Coronary artery (tissue), 2 donors: ENCODE measurements at regions not wholly inside any gene's neighbourhood (a gene's known extent, or its start where the extent isn't known, plus 50 kb on each side); places are given as distances from the start of the nearest gene placed in this dataset.

ENCODE experiments used
- DNase-seq: peaks from one replicate; pipeline ENCODE4 v3.0.0-alpha.2; 2017; ENCODE audit warnings: low spot score
- H3K27ac ChIP-seq, 2 donors: fragments of 200-600 bp; sonication (generic); one replicate each; pipeline ENCODE4 v1.5.1; 2016 to 2019
- H3K4me3 ChIP-seq: fragments of 200-600 bp; sonication (generic); 2 replicates; pipeline ENCODE4 v1.5.1; 2016; ENCODE audit warnings: mild to moderate bottlenecking, moderate library complexity
- TF ChIP-seq, protein P1 (sequence below): fragments of 200-600 bp; sonication (generic); IDR thresholded peaks from one replicate; pipeline ENCODE4 v1.5.1; 2019; ENCODE audit warnings: antibody characterized with exemption

DNA sequence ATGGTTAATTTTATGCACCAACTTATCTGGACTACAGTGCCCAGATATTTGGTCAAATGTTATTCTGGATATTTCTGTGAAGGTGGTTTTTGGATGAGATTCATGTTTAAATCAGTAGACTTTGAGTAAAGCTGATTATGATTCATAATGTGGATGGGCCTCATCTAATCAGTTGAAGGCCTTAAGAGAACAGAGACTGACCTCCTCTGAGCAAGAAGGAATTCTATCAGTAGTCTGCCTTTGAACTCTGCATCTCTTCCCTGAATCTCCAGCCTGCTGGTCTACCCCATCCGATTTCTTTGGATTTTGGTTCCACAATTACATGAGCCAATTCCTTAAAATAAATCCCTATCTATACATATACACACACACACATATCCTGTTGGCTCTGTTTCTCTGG lies 82.8 kb upstream of the MAP4K3 start:
- TF ChIP-seq, protein P1, sequence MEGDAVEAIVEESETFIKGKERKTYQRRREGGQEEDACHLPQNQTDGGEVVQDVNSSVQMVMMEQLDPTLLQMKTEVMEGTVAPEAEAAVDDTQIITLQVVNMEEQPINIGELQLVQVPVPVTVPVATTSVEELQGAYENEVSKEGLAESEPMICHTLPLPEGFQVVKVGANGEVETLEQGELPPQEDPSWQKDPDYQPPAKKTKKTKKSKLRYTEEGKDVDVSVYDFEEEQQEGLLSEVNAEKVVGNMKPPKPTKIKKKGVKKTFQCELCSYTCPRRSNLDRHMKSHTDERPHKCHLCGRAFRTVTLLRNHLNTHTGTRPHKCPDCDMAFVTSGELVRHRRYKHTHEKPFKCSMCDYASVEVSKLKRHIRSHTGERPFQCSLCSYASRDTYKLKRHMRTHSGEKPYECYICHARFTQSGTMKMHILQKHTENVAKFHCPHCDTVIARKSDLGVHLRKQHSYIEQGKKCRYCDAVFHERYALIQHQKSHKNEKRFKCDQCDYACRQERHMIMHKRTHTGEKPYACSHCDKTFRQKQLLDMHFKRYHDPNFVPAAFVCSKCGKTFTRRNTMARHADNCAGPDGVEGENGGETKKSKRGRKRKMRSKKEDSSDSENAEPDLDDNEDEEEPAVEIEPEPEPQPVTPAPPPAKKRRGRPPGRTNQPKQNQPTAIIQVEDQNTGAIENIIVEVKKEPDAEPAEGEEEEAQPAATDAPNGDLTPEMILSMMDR = no peak
- no peak overlapping the region for H3K4me3 ChIP-seq
- no peak for DNase-seq
- no peak overlapping the region for H3K27ac ChIP-seq

DNA sequence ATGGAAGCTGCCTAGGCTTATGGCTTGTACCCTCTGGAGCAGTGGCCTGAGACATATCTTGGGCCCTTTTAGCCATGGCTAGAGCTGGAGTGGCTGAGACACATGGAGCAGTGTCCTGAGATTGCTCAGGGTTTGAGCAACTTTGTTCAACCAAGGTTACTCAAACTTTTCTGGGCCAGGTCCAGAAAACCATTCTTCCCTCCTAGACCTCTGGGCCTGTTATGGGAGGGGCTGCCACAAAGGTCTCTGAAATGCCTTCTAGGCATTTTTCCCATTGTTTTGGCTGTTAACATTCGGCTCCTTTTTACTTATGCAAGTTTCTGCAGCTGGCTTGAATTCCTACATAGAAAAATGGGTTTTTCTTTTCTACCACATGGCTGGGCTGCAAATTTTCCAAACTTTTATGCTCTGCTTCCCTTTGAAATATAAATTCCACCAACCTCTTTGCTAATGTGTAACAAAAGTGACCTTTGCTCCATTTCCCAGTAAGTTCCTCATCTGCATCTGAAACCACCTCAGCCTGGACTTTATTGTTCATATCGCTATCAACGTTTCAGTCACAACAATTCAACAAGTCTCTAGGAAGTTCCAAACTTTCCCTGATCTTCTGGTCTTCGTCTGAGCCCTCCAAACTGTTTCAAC lies 84.9 kb upstream of the MAP4K3 start:
- DNase-seq = no peak
- TF ChIP-seq, protein P1 = no peak
- H3K4me3 ChIP-seq = no peak overlapping the region
- no peak overlapping the region for H3K27ac ChIP-seq

DNA sequence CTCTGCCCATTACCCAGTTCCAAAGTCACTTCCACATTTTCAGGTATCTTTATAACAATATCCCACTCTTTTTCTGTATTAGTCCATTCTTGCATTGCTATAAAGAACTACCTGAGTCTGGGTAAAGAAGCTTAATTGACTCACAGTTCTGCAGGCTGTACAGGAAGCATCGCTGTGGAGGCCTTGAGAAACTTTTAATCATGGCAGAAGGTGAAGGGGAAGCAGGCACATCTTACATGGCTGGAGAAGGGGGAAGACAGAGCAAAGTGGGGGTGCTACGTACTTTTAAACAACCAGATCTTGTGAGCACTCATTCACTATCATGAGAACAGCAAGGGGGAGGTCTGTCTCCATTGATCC lies 85.4 kb upstream of the MAP4K3 start:
- Histone ChIP-seq H3K4me3 (no peak overlapping the region), H3K27ac (no peak overlapping the region)
- DNase-seq = no peak
- TF ChIP-seq, protein P1 = no peak

DNA sequence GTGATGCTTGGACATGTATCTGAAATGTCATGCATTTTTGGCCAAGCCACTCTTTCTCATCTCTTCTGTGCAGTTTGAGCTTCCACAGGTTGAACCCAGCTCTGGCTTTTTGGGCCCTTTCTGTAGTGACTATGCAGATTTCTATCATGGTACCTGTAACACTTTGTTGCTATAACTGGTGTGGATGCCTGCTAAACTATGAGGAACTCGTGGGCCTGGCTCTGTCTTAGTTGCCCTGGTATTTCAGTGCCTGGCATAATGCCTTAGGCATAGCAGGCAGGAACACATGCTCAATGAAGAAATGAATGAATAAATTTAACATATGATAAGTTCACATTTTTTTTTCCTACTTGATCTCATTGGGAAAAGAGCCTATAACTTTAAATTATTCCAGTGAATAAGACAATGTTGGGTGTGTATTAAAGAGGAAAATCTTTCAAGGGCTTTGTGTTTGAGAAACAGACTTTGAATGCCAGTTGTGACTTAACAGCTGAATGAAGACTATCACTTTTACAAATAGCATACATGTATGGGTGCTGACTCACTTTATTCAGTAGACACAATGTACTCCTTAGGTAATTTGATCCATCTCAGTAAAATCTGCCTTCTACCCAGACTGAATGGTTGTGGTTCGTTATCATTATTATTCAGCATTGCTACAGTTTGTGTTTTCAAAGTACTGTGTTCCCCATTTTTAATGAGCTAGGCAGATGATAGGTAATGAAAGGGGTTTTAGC lies 86.4 kb upstream of the MAP4K3 start:
- TF ChIP-seq, protein P1 = no peak
- no peak overlapping the region for H3K4me3 ChIP-seq
- no peak for DNase-seq
- H3K27ac ChIP-seq = no peak overlapping the region

DNA sequence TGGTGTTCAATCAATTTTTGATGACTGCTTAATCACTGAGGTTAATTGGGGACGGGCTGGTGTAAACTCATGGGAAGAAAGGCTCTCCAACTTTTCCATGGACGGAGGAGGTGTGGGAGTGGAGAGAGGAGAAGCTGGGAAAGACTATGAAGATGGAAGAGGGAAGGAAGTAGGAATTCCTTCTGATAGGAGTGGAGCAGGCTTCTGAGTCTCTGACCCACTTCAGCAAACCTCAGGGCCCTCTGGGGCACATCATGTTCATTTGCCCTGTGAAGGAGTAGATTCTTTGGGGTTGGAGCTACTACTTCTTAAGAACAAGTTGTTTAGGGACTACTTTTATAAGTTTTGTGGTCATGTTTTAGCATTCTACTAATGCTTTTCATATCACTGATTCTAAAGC lies 87.0 kb upstream of the MAP4K3 start:
- TF ChIP-seq, protein P1 = no peak
- no peak overlapping the region for H3K27ac ChIP-seq

DNA sequence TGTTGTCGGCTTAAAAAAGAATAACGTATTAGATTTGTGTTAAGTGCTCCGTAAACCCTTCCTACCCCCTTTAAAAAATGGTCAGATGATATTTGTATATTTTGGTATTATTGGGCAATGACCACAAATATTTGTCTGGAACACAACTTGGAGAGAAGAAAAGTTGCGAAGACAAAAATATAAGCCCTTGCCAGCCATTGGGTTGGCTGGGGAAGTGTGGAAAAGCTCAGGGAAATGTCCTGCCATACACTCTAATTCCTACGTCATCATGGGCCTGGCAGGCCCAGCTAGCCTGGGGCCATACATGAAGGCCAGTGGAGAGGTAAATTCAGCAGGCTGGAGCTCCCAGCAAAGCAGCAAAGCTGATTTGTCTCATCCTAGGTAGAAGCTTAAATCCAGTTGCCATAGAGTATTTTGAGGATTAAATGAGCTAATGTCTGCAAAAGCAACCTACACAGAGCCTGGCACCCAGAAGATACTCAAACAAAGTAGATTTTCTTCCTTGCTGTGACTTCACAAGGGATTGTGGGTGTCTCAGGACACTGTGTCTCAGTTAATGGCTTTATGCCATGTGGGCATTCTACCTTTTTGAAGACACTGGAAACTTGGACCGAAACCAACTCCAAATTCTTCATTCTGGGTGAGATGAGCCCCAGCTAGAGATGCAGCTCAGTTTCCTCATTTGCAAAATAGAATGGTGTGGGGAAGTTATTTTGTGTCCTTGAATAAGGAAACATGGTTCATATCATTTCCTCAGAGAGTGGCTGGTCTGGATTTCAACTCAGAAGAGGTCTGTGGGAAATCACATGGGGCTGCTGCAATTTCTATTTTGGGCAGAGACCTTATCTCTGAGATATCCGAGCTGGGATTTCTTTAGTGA lies 87.9 kb upstream of the MAP4K3 start:
- no peak for DNase-seq
- H3K4me3 ChIP-seq = no peak overlapping the region
- H3K27ac ChIP-seq = peak overlapping the region; percentile 7 to 26
- TF ChIP-seq, protein P1 = no peak

More for the DNA sequence above, 87.0 kb upstream of the MAP4K3 start:
- no peak for DNase-seq
- H3K4me3 ChIP-seq = no peak overlapping the region
